ENCODE measurements at regions not wholly inside any gene's neighbourhood (a gene's known extent, or its start where the extent isn't known, plus 50 kb on each side); places are given as distances from the start of the nearest gene placed in this dataset.

DNA sequence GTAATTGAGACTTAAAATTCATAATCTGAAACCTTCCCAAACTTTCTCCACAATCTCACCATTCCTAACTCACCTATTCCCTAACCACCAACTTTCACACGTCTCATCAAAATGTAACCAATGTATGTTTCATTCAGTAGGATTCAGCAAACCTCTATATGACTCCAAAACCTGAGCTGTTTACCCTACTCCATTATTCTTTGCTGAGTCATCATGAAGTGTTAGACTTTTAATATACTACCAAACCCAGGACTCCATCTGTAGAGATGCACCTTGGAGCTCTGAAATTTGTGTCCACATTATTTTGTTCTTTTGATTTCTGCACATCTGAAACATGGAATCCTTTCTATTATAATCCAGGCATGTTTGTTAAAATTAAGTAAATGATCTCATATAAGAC, 727.0 kb upstream of the PIK3C3 start:
- Histone ChIP-seq H3K23ac (ENCODE audit: low read depth, low read length, poor library complexity) (no peak overlapping the region), H2AFZ (ENCODE audit: low read length) (no peak overlapping the region), H3K4ac (ENCODE audit: low read length) (no peak overlapping the region), H4K91ac (ENCODE audit: low read depth, low read length, poor library complexity) (no peak overlapping the region), H3K4me2 (ENCODE audit: insufficient read depth, low read length, poor library complexity, severe bottlenecking) (no peak overlapping the region), H3K27ac (replicated peaks; ENCODE audit: low read length) (no peak overlapping the region), H2BK12ac (ENCODE audit: low read length) (no peak overlapping the region), H3K9me3 (replicated peaks in 1 of 2; ENCODE audit: control insufficient read depth in 2 of 2, insufficient read depth in 1 of 2, low read depth in 1 of 2, low read length in 2 of 2) (no peaks in the 10 kb centered on the region), H4K8ac (ENCODE audit: low read depth, low read length) (no peak overlapping the region), H3K36me3 (replicated peaks in 1 of 2; ENCODE audit: control insufficient read depth in 2 of 2, insufficient read depth in 2 of 2, low read length in 2 of 2) (no peaks in the 10 kb centered on the region), H3K14ac (ENCODE audit: low read length) (no peak overlapping the region), H3K79me1 (ENCODE audit: low read depth, low read length) (no peaks in the 10 kb centered on the region), H3K4me3 (ENCODE audit: low read length in 2 of 2) (no peak overlapping the region), H2BK120ac (ENCODE audit: low read depth, low read length) (no peak overlapping the region), H2AK5ac (ENCODE audit: low read depth, low read length) (no peak overlapping the region), H3K18ac (ENCODE audit: low read length) (no peak overlapping the region), H3K9ac (ENCODE audit: low read depth, low read length, poor library complexity) (no peak overlapping the region), H2BK15ac (ENCODE audit: low read length) (no peak overlapping the region), H3K4me1 (ENCODE audit: control insufficient read depth in 2 of 2, insufficient read depth in 1 of 2, low read depth in 1 of 2, low read length in 2 of 2) (no peaks in the 10 kb centered on the region), H2BK5ac (ENCODE audit: low read length) (no peak overlapping the region), H3K27me3 (ENCODE audit: control insufficient read depth in 3 of 3, insufficient read depth in 3 of 3, low read depth in 1 of 3, low read length in 3 of 3) (no peaks in the 10 kb centered on the region)
- WGBS, 2 donors (ENCODE audit: extremely low coverage in 2 of 2, insufficient read length in 2 of 2, insufficient replicate concordance in 1 of 2), result 100% methylated on average over 1 of the region's 1 CpG; no CpG with 5 or more reads in 1 of the 2 donors
- DNase-seq (ENCODE audit: low spot score), result no peak

DNA sequence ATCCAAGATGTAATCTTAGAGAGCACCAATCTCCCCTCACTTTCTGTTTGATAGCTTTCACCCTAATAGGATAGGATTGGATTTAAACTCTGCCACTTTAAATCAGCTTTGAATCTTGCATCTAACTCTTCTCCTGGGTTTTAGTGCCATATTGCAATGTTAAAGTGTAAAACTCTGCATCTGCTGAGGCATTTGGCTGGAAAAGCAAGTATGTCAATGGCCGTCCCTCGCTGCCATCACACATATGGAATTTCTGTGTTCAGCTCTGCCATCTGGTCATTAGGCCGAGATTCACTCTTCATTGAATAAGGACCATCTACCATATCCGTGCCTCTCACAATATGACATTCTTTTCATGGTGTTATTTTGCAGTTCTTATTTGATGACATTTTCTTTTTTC, 728.1 kb upstream of the PIK3C3 start:
- DNase-seq (ENCODE audit: low spot score), result no peak
- H3K18ac ChIP-seq (ENCODE audit: low read length), result no peak overlapping the region
- no peaks in the 10 kb centered on the region for H3K9me3 ChIP-seq (replicated peaks in 1 of 2; ENCODE audit: control insufficient read depth in 2 of 2, insufficient read depth in 1 of 2, low read depth in 1 of 2, low read length in 2 of 2)
- H2BK12ac ChIP-seq (ENCODE audit: low read length), result no peak overlapping the region
- no peak overlapping the region for H2BK15ac ChIP-seq (ENCODE audit: low read length)
- no peak overlapping the region for H3K27ac ChIP-seq (replicated peaks; ENCODE audit: low read length)
- no peak overlapping the region for H3K4ac ChIP-seq (ENCODE audit: low read length)
- no peaks in the 10 kb centered on the region for H3K4me1 ChIP-seq (ENCODE audit: control insufficient read depth in 2 of 2, insufficient read depth in 1 of 2, low read depth in 1 of 2, low read length in 2 of 2)
- H2AK5ac ChIP-seq (ENCODE audit: low read depth, low read length), result no peak overlapping the region
- no CpG with 5 or more reads among the region's 4 CpGs for WGBS, 2 donors (ENCODE audit: extremely low coverage in 2 of 2, insufficient read length in 2 of 2, insufficient replicate concordance in 1 of 2)
- H3K9ac ChIP-seq (ENCODE audit: low read depth, low read length, poor library complexity), result no peak overlapping the region
- H3K4me3 ChIP-seq (ENCODE audit: low read length in 2 of 2), result no peak overlapping the region
- H2BK120ac ChIP-seq (ENCODE audit: low read depth, low read length), result no peak overlapping the region
- H4K8ac ChIP-seq (ENCODE audit: low read depth, low read length), result no peak overlapping the region
- no peaks in the 10 kb centered on the region for H3K36me3 ChIP-seq (replicated peaks in 1 of 2; ENCODE audit: control insufficient read depth in 2 of 2, insufficient read depth in 2 of 2, low read length in 2 of 2)
- no peaks in the 10 kb centered on the region for H3K79me1 ChIP-seq (ENCODE audit: low read depth, low read length)
- no peak overlapping the region for H4K91ac ChIP-seq (ENCODE audit: low read depth, low read length, poor library complexity)
- no peak overlapping the region for H3K4me2 ChIP-seq (ENCODE audit: insufficient read depth, low read length, poor library complexity, severe bottlenecking)
- H2AFZ ChIP-seq (ENCODE audit: low read length), result no peak overlapping the region
- no peaks in the 10 kb centered on the region for H3K27me3 ChIP-seq (ENCODE audit: control insufficient read depth in 3 of 3, insufficient read depth in 3 of 3, low read depth in 1 of 3, low read length in 3 of 3)
- H3K14ac ChIP-seq (ENCODE audit: low read length), result no peak overlapping the region
- H3K23ac ChIP-seq (ENCODE audit: low read depth, low read length, poor library complexity), result no peak overlapping the region
- H2BK5ac ChIP-seq (ENCODE audit: low read length), result no peak overlapping the region

DNA sequence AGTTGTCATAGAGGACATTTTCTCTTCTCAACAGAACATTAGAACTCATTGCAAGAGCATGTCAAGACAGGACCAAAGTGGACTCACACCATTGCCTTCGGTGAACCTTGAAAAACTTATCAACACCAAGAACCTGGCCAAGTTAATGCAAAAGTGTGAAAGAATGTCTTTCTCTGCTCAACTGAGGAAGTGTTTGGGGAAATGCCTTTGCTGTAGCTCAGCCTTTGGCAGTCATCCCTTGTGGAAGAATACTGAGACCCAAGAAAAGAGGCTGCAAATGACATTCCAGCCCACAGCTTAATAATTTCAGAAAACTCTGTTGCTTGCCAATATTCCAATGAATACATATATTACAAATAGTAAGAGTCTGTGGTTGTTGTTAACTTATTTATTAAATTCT, 728.8 kb upstream of the PIK3C3 start:
- Histone ChIP-seq H3K4ac (ENCODE audit: low read length) (no peak overlapping the region), H3K79me1 (ENCODE audit: low read depth, low read length) (no peaks in the 10 kb centered on the region), H3K23ac (ENCODE audit: low read depth, low read length, poor library complexity) (no peak overlapping the region), H2BK15ac (ENCODE audit: low read length) (no peak overlapping the region), H4K8ac (ENCODE audit: low read depth, low read length) (no peak overlapping the region), H2BK120ac (ENCODE audit: low read depth, low read length) (no peak overlapping the region), H3K9ac (ENCODE audit: low read depth, low read length, poor library complexity) (no peak overlapping the region), H3K4me3 (ENCODE audit: low read length in 2 of 2) (no peak overlapping the region), H3K4me1 (ENCODE audit: control insufficient read depth in 2 of 2, insufficient read depth in 1 of 2, low read depth in 1 of 2, low read length in 2 of 2) (no peaks in the 10 kb centered on the region), H2BK12ac (ENCODE audit: low read length) (no peak overlapping the region), H3K27ac (replicated peaks; ENCODE audit: low read length) (no peak overlapping the region), H3K27me3 (ENCODE audit: control insufficient read depth in 3 of 3, insufficient read depth in 3 of 3, low read depth in 1 of 3, low read length in 3 of 3) (no peaks in the 10 kb centered on the region), H3K4me2 (ENCODE audit: insufficient read depth, low read length, poor library complexity, severe bottlenecking) (no peak overlapping the region), H3K14ac (ENCODE audit: low read length) (no peak overlapping the region), H2AK5ac (ENCODE audit: low read depth, low read length) (no peak overlapping the region), H3K18ac (ENCODE audit: low read length) (no peak overlapping the region), H3K9me3 (replicated peaks in 1 of 2; ENCODE audit: control insufficient read depth in 2 of 2, insufficient read depth in 1 of 2, low read depth in 1 of 2, low read length in 2 of 2) (no peaks in the 10 kb centered on the region), H2AFZ (ENCODE audit: low read length) (no peak overlapping the region), H3K36me3 (replicated peaks in 1 of 2; ENCODE audit: control insufficient read depth in 2 of 2, insufficient read depth in 2 of 2, low read length in 2 of 2) (no peaks in the 10 kb centered on the region), H2BK5ac (ENCODE audit: low read length) (no peak overlapping the region), H4K91ac (ENCODE audit: low read depth, low read length, poor library complexity) (no peak overlapping the region)
- no peak for DNase-seq (ENCODE audit: low spot score)
- no CpG with 5 or more reads among the region's 1 CpG for WGBS, 2 donors (ENCODE audit: extremely low coverage in 2 of 2, insufficient read length in 2 of 2, insufficient replicate concordance in 1 of 2)

DNA sequence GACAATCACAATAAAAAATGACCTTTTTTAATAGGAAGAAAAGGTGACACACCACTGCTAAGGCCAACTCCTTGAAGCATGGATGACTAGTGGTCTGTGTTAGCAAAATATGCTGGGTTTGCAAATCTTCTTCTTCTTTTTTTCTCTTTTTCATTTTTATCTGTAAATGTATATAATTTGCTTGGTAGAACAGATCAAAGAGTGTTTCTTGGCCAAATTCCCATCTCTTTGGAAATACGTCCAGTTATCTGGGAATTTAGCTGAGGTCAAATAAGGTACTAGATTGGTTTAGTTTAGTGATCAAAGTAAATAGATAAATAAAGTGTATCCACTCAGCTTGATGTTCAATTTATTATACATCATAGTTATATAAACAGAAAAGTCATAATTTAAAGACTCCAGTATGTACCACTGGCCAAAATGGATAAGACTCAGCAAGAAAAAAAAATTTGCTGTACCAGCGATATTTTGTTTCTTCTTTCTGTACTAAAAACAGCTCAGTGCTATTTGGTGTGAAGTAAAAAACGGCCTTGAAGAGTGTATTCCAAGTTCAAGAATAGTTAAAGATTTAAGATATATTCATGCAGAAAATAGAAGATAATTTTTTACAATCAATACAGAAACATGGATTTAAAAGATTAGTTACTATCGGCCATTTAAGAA, 738.6 kb upstream of the PIK3C3 start:
- H2BK12ac ChIP-seq (ENCODE audit: low read length), result no peak overlapping the region
- no peak overlapping the region for H4K91ac ChIP-seq (ENCODE audit: low read depth, low read length, poor library complexity)
- DNase-seq (ENCODE audit: low spot score), result no peak
- H3K9me3 ChIP-seq (replicated peaks in 1 of 2; ENCODE audit: control insufficient read depth in 2 of 2, insufficient read depth in 1 of 2, low read depth in 1 of 2, low read length in 2 of 2), result no peaks in the 10 kb centered on the region
- no peak overlapping the region for H2AK5ac ChIP-seq (ENCODE audit: low read depth, low read length)
- no peak overlapping the region for H4K8ac ChIP-seq (ENCODE audit: low read depth, low read length)
- no peak overlapping the region for H2BK15ac ChIP-seq (ENCODE audit: low read length)
- H3K4ac ChIP-seq (ENCODE audit: low read length), result no peak overlapping the region
- H3K4me1 ChIP-seq (ENCODE audit: control insufficient read depth in 2 of 2, insufficient read depth in 1 of 2, low read depth in 1 of 2, low read length in 2 of 2), result no peaks in the 10 kb centered on the region
- H3K23ac ChIP-seq (ENCODE audit: low read depth, low read length, poor library complexity), result no peak overlapping the region
- no peaks in the 10 kb centered on the region for H3K79me1 ChIP-seq (ENCODE audit: low read depth, low read length)
- no peak overlapping the region for H2AFZ ChIP-seq (ENCODE audit: low read length)
- no peak overlapping the region for H3K14ac ChIP-seq (ENCODE audit: low read length)
- H3K4me2 ChIP-seq (ENCODE audit: insufficient read depth, low read length, poor library complexity, severe bottlenecking), result no peak overlapping the region
- no peak overlapping the region for H3K9ac ChIP-seq (ENCODE audit: low read depth, low read length, poor library complexity)
- no peak overlapping the region for H3K18ac ChIP-seq (ENCODE audit: low read length)
- H3K36me3 ChIP-seq (replicated peaks in 1 of 2; ENCODE audit: control insufficient read depth in 2 of 2, insufficient read depth in 2 of 2, low read length in 2 of 2), result no peaks in the 10 kb centered on the region
- H3K4me3 ChIP-seq (ENCODE audit: low read length in 2 of 2), result no peak overlapping the region
- H2BK5ac ChIP-seq (ENCODE audit: low read length), result no peak overlapping the region
- no peak overlapping the region for H2BK120ac ChIP-seq (ENCODE audit: low read depth, low read length)
- H3K27me3 ChIP-seq (ENCODE audit: control insufficient read depth in 3 of 3, insufficient read depth in 3 of 3, low read depth in 1 of 3, low read length in 3 of 3), result no peaks in the 10 kb centered on the region
- no CpG with 5 or more reads among the region's 4 CpGs for WGBS, 2 donors (ENCODE audit: extremely low coverage in 2 of 2, insufficient read length in 2 of 2, insufficient replicate concordance in 1 of 2)
- no peak overlapping the region for H3K27ac ChIP-seq (replicated peaks; ENCODE audit: low read length)

Measured in neuronal stem cell (in vitro differentiated cells).